HG02798 (cell line): ENCODE measurements at regions not wholly inside any gene's neighbourhood (a gene's known extent, or its start where the extent isn't known, plus 50 kb on each side); places are given as distances from the start of the nearest gene placed in this dataset.
"Not testable (repeated sequence)": the region's sequence is repeated elsewhere in the genome, so short reads cannot be mapped to it uniquely, and the experiment has no call there.

Source experiments
- ATAC-seq: cut with Tn5 transposase; IDR thresholded peaks from one replicate; pipeline ENCODE4 v1.9.1; 2021; ENCODE audit warnings: mild to moderate bottlenecking; ENCODE audit not compliant: unreplicated experiment, poor library complexity

GRCh38 chr16:58850019-58850677 lies 116.0 kb upstream of the GOT2 start:
- no peak for ATAC-seq

- ATAC-seq: no peak
Measured at GRCh38 chr16:58848662-58849002, 114.5 kb upstream of the GOT2 start.

GRCh38 chr16:58847902-58848661 lies 114.0 kb upstream of the GOT2 start:
- ATAC-seq: no peak

- not testable (repeated sequence) for ATAC-seq
Measured at GRCh38 chr16:58846226-58846625, 112.1 kb upstream of the GOT2 start.

GRCh38 chr16:58843675-58844074 lies 109.6 kb upstream of the GOT2 start:
- ATAC-seq: peak; percentile 58

- peak; percentile 58 for ATAC-seq
Measured at GRCh38 chr16:58842746-58843145, 108.6 kb upstream of the GOT2 start.

GRCh38 chr16:58842156-58842555 lies 108.0 kb upstream of the GOT2 start:
- peak; percentile 72 for ATAC-seq

GRCh38 chr16:58837950-58838349 lies 103.8 kb upstream of the GOT2 start:
- ATAC-seq: no peak

GRCh38 chr16:58836427-58836826 lies 102.3 kb upstream of the GOT2 start:
- no peak for ATAC-seq

- ATAC-seq: no peak
Measured at GRCh38 chr16:58832386-58832895, 98.3 kb upstream of the GOT2 start.

- ATAC-seq: no peak
Measured at GRCh38 chr16:58831386-58831785, 97.3 kb upstream of the GOT2 start.

GRCh38 chr16:58828901-58829545 lies 94.9 kb upstream of the GOT2 start:
- no peak for ATAC-seq

- ATAC-seq: no peak
Measured at GRCh38 chr16:58824201-58824600, 90.1 kb upstream of the GOT2 start.

GRCh38 chr16:58821886-58822285 lies 87.8 kb upstream of the GOT2 start:
- ATAC-seq: no peak

GRCh38 chr16:58820411-58820810 lies 86.3 kb upstream of the GOT2 start:
- ATAC-seq: no peak

GRCh38 chr16:58815181-58815888 lies 81.2 kb upstream of the GOT2 start:
- ATAC-seq: no peak

- ATAC-seq: peak; percentile 78
Measured at GRCh38 chr16:58814348-58814801, 80.3 kb upstream of the GOT2 start.

- ATAC-seq: no peak
Measured at GRCh38 chr16:58809213-58809612, 75.1 kb upstream of the GOT2 start.

GRCh38 chr16:58807276-58807675 lies 73.2 kb upstream of the GOT2 start:
- no peak for ATAC-seq

GRCh38 chr16:58801838-58802237 lies 67.7 kb upstream of the GOT2 start:
- ATAC-seq: no peak
